HCT116 (cell line): ENCODE measurements at regions not wholly inside any gene's neighbourhood (a gene's known extent, or its start where the extent isn't known, plus 50 kb on each side); places are given as distances from the start of the nearest gene placed in this dataset.

ENCODE experiments used
- ATAC-seq: fragments of 200-7000 bp; cut with Tn5 transposase; 2 replicates; pipeline ENCODE4 v1.9.1; 2020; ENCODE audit warnings: mild to moderate bottlenecking, moderate library complexity
- BruUV-seq: library from RNA; stranded (reverse); fragments of 400-500 nt; replicated peaks from 2 replicates; lab custom pipeline; 2021; lab: Mats Ljungman, UMichigan
- CTCF ChIA-PET: fragments of 300-600 bp; sonication (Branson Sonifier 250); formaldehyde crosslinking; loops from one replicate; lab custom pipeline; 2021; ENCODE audit warnings: antibody characterized with exemption; lab: Charles Lee
- POLR2A ChIA-PET: fragments of 300-600, 350-600 bp; sonication (Branson Sonifier 250); formaldehyde crosslinking; loops from one replicate; lab custom pipeline; 2021; ENCODE audit warnings: antibody characterized with exemption; lab: Charles Lee
- RAD21 ChIA-PET, 2 experiments: fragments of 300-600 bp; sonication (Branson Sonifier 250); formaldehyde crosslinking; loops; one replicate each; lab custom pipeline; 2023; ENCODE audit warnings: low total read pairs in 2 of 2; ENCODE audit not compliant: uncharacterized antibody in 2 of 2, unreplicated experiment in 2 of 2, low non-redundant PET in 1 of 2; lab: Charles Lee
- DNase-seq: peaks from one replicate; pipeline ENCODE4 v3.0.0-alpha.2; 2010; ENCODE audit warnings: low read depth, low spot score
- H2AFZ ChIP-seq: fragments of 200-600 bp; shearing (Covaris generic), sonication (generic); 2 replicates; pipeline ENCODE4 v1.6.1; 2017; ENCODE audit warnings: low read depth, mixed run types, mixed read lengths, antibody characterized with exemption, low read length; ENCODE audit not compliant: poor library complexity, severe bottlenecking
- H3K27ac ChIP-seq: 2 replicates; pipeline ENCODE4 v1.5.1; 2012; ENCODE audit warnings: low read depth, low read length
- H3K27me3 ChIP-seq: fragments of 200-600 bp; sonication (generic); 2 replicates; pipeline ENCODE4 v1.6.1; 2016; ENCODE audit warnings: mixed run types, low read length, mixed read lengths; ENCODE audit not compliant: insufficient read depth
- H3K36me3 ChIP-seq, 2 experiments: fragments of 200-500 bp in 1 of 2; fragments of 200-600 bp in 1 of 2; sonication (Bioruptor generic) in 1 of 2; sonication (generic) in 1 of 2; 2 replicates each; pipeline versions ENCODE4 v1.5.1 to v1.6.1; 2014 to 2016; ENCODE audit warnings: low read length in 2 of 2, inconsistent platforms in 1 of 2, mixed read lengths in 1 of 2, mixed run types in 1 of 2; ENCODE audit not compliant: insufficient read depth in 2 of 2, control insufficient read depth in 1 of 2
- H3K4me1 ChIP-seq, 2 experiments: fragments of 200-600 bp in 1 of 2; sonication (generic) in 1 of 2; 2 replicates each; pipeline versions ENCODE4 v1.5.1 to v1.6.1; 2012 to 2017; ENCODE audit warnings: low read length in 2 of 2, inconsistent platforms in 1 of 2, mild to moderate bottlenecking in 1 of 2, mixed read lengths in 1 of 2, mixed run types in 1 of 2, moderate library complexity in 1 of 2; ENCODE audit not compliant: insufficient read depth in 2 of 2, control insufficient read depth in 1 of 2
- H3K4me2 ChIP-seq: fragments of 200-600 bp; sonication (generic); 2 replicates; pipeline ENCODE4 v1.6.1; 2017; ENCODE audit warnings: mixed run types, low read length, mixed read lengths
- H3K4me3 ChIP-seq, 2 experiments: fragments of 200-600 bp in 1 of 2; sonication (generic) in 1 of 2; replicated peaks in 1 of 2; 2 replicates each; pipeline ENCODE4 v1.5.1; 2011 to 2016; ENCODE audit warnings: low read length in 2 of 2, control low read depth in 1 of 2, low read depth in 1 of 2, mild to moderate bottlenecking in 1 of 2, mixed read lengths in 1 of 2, mixed run types in 1 of 2
- H3K79me2 ChIP-seq: fragments of 200-600 bp; sonication (generic); 2 replicates; pipeline ENCODE4 v1.6.1; 2017; ENCODE audit warnings: mild to moderate bottlenecking, mixed run types, low read length, moderate library complexity, mixed read lengths; ENCODE audit not compliant: insufficient read depth
- H3K9ac ChIP-seq: fragments of 200-600 bp; sonication (generic); 2 replicates; pipeline ENCODE4 v1.6.1; 2016; ENCODE audit warnings: low read length, mixed read lengths
- H3K9me2 ChIP-seq: fragments of 200-600 bp; sonication (generic), shearing (Covaris generic); 2 replicates; pipeline ENCODE4 v1.6.1; 2017; ENCODE audit warnings: mixed run types, mild to moderate bottlenecking, moderate library complexity; ENCODE audit not compliant: insufficient read depth
- H3K9me3 ChIP-seq, 2 experiments: fragments of 200-500 bp in 1 of 2; fragments of 200-600 bp in 1 of 2; sonication (Bioruptor generic) in 1 of 2; sonication (generic) in 1 of 2; 2 replicates each; pipeline ENCODE4 v1.6.1; 2014 to 2017; ENCODE audit warnings: low read length in 2 of 2, mixed read lengths in 2 of 2, inconsistent platforms in 1 of 2, low read depth in 1 of 2, mild to moderate bottlenecking in 1 of 2, mixed run types in 1 of 2, moderate library complexity in 1 of 2; ENCODE audit not compliant: control insufficient read depth in 1 of 2, insufficient read depth in 1 of 2
- H4K20me1 ChIP-seq: fragments of 200-600 bp; sonication (generic), shearing (Covaris generic); 2 replicates; pipeline ENCODE4 v1.6.1; 2017; ENCODE audit warnings: mixed run types, mild to moderate bottlenecking, moderate library complexity; ENCODE audit not compliant: insufficient read depth
- CEBPB ChIP-seq: IDR thresholded peaks from 2 replicates; pipeline ENCODE4 v1.6.1; 2012; ENCODE audit warnings: low read depth
- MAX ChIP-seq: IDR thresholded peaks from 2 replicates; pipeline ENCODE4 v1.6.1; 2012
- POLR2A ChIP-seq: IDR thresholded peaks from 2 replicates; pipeline ENCODE4 v1.7.0; 2011; ENCODE audit warnings: borderline replicate concordance; ENCODE audit not compliant: insufficient read depth, insufficient read length; ENCODE audit errors: extremely low read depth
- RAD21 ChIP-seq: IDR thresholded peaks from 2 replicates; pipeline ENCODE4 v1.6.1; 2012; ENCODE audit warnings: low read depth, mild to moderate bottlenecking
- REST ChIP-seq: IDR thresholded peaks from 2 replicates; pipeline ENCODE4 v1.6.1; 2012; ENCODE audit warnings: low read depth
- TCF7L2 ChIP-seq: IDR thresholded peaks from 2 replicates; pipeline ENCODE4 v1.7.0; 2011; ENCODE audit warnings: borderline replicate concordance, inconsistent platforms; ENCODE audit not compliant: insufficient read depth, insufficient read length; ENCODE audit errors: extremely low read depth
- YY1 ChIP-seq: IDR thresholded peaks from 2 replicates; pipeline ENCODE4 v1.6.1; 2011; ENCODE audit warnings: low read length, low read depth, moderate library complexity, mild to moderate bottlenecking; ENCODE audit not compliant: insufficient replicate concordance; ENCODE audit errors: extremely low read depth
- ZBTB33 ChIP-seq: IDR thresholded peaks from 2 replicates; pipeline ENCODE4 v1.6.1; 2011; ENCODE audit warnings: mild to moderate bottlenecking, low read length, moderate library complexity; ENCODE audit not compliant: insufficient replicate concordance; ENCODE audit errors: extremely low read depth
- intact Hi-C: fragments of 100-400 bp; cut with micrococcal nuclease; formaldehyde crosslinking; loops from 2 replicates; pipeline ENCODE4 v1.10.0; 2022

GRCh38 chr6:100100776-100101175 is 106.8 kb upstream of the MCHR2 start:
- POLR2A ChIA-PET = no interaction called here
- TF ChIP-seq ZBTB33 = no peak
- no peak for TF ChIP-seq TCF7L2
- TF ChIP-seq MAX = no peak
- no peak for TF ChIP-seq CEBPB
- TF ChIP-seq POLR2A = no peak
- no peak for TF ChIP-seq YY1
- no peak for TF ChIP-seq RAD21
- TF ChIP-seq REST = no peak

More at GRCh38 chr6:100100776-100101175, 106.8 kb upstream of the MCHR2 start:
- Histone ChIP-seq H3K79me2 (no peaks in the 10 kb centered on the region), H3K36me3 (no peaks in the 10 kb centered on the region), H3K27ac (no peak overlapping the region), H3K9me3 (no peaks in the 10 kb centered on the region), H4K20me1 (no peaks in the 10 kb centered on the region), H3K4me3 (no peak overlapping the region), H3K9me2 (no peaks in the 10 kb centered on the region), H2AFZ (no peak overlapping the region), H3K9ac (no peak overlapping the region), H3K27me3 (no peaks in the 10 kb centered on the region), H3K4me1 (no peaks in the 10 kb centered on the region), H3K4me2 (no peak overlapping the region)
- intact Hi-C loops = no loop called here
- no TSS peak for BruUV-seq
- DNase-seq (no peak), ATAC-seq (no peak)
- ChIA-PET CTCF (interaction anchor here (4.8 to 6.3 kb wide), 2 partner anchors 99 to 232 kb away, joined by 43 to 88 read pairs; no protein-coding TSS in a partner anchor), RAD21 (interaction anchor here in 1 of 2 experiments (0.6 kb wide), 1 partner anchor 233 kb away, joined by 4 read pairs; no protein-coding TSS in a partner anchor)
